ENCODE measurements at regions not wholly inside any gene's neighbourhood (a gene's known extent, or its start where the extent isn't known, plus 50 kb on each side); places are given as distances from the start of the nearest gene placed in this dataset.

- no peak for DNase-seq (ENCODE audit: low spot score)
- TF ChIP-seq CTCF (IDR thresholded peaks at IDR 0.05; ENCODE audit: extremely low read depth, missing control alignments): no peak
Measured at GRCh38 chr3:176193032-176193730, 1004.1 kb downstream of the TBL1XR1 start.

- no peak for TF ChIP-seq CTCF (IDR thresholded peaks at IDR 0.05; ENCODE audit: extremely low read depth, missing control alignments)
- DNase-seq (ENCODE audit: low spot score): no peak
Measured at GRCh38 chr3:176190755-176191154, 1006.5 kb downstream of the TBL1XR1 start.

GRCh38 chr3:176183181-176183580 lies 1014.1 kb downstream of the TBL1XR1 start:
- no peak for TF ChIP-seq CTCF (IDR thresholded peaks at IDR 0.05; ENCODE audit: extremely low read depth, missing control alignments)
- DNase-seq (ENCODE audit: low spot score): no peak

- DNase-seq (ENCODE audit: low spot score): no peak
- TF ChIP-seq CTCF (IDR thresholded peaks at IDR 0.05; ENCODE audit: extremely low read depth, missing control alignments): no peak
Measured at GRCh38 chr3:176174060-176174459, 1023.2 kb downstream of the TBL1XR1 start.

GRCh38 chr3:176172492-176172891 lies 1024.8 kb downstream of the TBL1XR1 start:
- no peak for TF ChIP-seq CTCF (IDR thresholded peaks at IDR 0.05; ENCODE audit: extremely low read depth, missing control alignments)
- no peak for DNase-seq (ENCODE audit: low spot score)

- TF ChIP-seq CTCF (IDR thresholded peaks at IDR 0.05; ENCODE audit: extremely low read depth, missing control alignments): no peak
- DNase-seq (ENCODE audit: low spot score): no peak
Measured at GRCh38 chr3:176167272-176167671, 1030.0 kb downstream of the TBL1XR1 start.

- no peak for DNase-seq (ENCODE audit: low spot score)
- no peak for TF ChIP-seq CTCF (IDR thresholded peaks at IDR 0.05; ENCODE audit: extremely low read depth, missing control alignments)
Measured at GRCh38 chr3:176160997-176161396, 1036.3 kb downstream of the TBL1XR1 start.
